Fibroblast of pulmonary artery (primary cell): ENCODE measurements at regions not wholly inside any gene's neighbourhood (a gene's known extent, or its start where the extent isn't known, plus 50 kb on each side); places are given as distances from the start of the nearest gene placed in this dataset.

Source experiments
- DNase-seq: peaks from one replicate; pipeline ENCODE4 v3.0.0-alpha.2; 2010; ENCODE audit warnings: low read depth
- H3K4me3 ChIP-seq: replicated peaks from 2 replicates; pipeline ENCODE4 v1.5.1; 2011; ENCODE audit warnings: low read depth, mild to moderate bottlenecking, control low read depth, low read length, moderate library complexity
- TF ChIP-seq, protein P1 (sequence below): IDR thresholded peaks from 2 replicates; pipeline ENCODE4 v1.5.1; 2011; ENCODE audit warnings: mild to moderate bottlenecking, control low read depth, low read length, inconsistent platforms; ENCODE audit errors: missing control alignments

DNA sequence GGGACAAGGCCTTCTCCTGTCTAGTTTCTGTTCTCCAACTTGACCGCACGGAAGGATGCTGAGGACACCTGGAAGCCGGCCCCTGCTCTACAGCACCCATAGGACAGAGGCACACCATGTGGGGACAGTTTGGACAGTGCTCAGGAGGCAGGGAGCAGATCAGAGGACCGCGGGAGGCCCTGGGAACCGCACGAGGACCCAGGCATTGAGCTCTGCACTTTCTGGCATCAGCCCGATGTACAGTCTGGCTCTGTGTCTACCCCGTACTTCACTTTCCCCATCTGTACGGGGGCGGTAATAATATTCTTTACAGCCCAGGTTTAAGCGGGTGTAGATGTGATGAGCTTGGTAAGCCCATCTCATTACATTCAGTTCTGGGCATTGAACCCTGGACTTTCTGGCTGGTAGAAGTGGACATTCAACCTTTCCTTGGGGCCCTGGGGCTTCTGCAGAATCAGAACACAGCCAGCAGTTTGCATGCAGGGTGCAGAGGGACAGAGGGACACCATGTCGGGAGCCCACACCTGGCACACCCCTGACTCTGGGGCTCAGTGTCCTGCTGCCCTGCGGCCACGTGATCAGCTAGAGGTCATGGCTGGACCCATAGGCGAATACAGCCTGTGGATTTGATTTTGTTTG, 258.7 kb downstream of the SEC14L1 start:
- TF ChIP-seq, protein P1, sequence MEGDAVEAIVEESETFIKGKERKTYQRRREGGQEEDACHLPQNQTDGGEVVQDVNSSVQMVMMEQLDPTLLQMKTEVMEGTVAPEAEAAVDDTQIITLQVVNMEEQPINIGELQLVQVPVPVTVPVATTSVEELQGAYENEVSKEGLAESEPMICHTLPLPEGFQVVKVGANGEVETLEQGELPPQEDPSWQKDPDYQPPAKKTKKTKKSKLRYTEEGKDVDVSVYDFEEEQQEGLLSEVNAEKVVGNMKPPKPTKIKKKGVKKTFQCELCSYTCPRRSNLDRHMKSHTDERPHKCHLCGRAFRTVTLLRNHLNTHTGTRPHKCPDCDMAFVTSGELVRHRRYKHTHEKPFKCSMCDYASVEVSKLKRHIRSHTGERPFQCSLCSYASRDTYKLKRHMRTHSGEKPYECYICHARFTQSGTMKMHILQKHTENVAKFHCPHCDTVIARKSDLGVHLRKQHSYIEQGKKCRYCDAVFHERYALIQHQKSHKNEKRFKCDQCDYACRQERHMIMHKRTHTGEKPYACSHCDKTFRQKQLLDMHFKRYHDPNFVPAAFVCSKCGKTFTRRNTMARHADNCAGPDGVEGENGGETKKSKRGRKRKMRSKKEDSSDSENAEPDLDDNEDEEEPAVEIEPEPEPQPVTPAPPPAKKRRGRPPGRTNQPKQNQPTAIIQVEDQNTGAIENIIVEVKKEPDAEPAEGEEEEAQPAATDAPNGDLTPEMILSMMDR: no peak
- no peak for DNase-seq
- no peak overlapping the region for H3K4me3 ChIP-seq

DNA sequence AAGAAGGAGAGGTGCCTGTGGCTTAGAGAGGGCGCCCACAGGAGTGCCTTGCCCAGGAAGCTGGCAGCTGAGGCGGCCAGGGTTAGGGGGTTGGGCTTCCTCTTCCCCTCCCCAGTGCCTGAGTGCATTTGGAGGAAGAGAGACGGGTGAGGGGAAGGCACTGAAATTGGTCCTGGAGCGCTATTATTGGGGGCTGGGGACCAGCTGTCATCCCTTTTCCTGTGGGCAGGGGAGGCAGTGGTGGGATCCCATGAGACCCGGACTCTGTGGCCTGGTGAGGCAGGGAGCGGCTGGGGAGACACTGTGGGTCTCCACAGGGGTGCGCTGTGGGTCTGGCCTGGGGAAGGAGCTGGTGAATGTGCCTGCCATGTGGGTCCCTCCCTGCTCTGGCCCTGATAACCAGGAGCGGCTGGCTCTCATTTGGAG, 259.7 kb downstream of the SEC14L1 start:
- TF ChIP-seq, protein P1: peak; percentile 35
- H3K4me3 ChIP-seq: no peak overlapping the region
- DNase-seq: no peak

DNA sequence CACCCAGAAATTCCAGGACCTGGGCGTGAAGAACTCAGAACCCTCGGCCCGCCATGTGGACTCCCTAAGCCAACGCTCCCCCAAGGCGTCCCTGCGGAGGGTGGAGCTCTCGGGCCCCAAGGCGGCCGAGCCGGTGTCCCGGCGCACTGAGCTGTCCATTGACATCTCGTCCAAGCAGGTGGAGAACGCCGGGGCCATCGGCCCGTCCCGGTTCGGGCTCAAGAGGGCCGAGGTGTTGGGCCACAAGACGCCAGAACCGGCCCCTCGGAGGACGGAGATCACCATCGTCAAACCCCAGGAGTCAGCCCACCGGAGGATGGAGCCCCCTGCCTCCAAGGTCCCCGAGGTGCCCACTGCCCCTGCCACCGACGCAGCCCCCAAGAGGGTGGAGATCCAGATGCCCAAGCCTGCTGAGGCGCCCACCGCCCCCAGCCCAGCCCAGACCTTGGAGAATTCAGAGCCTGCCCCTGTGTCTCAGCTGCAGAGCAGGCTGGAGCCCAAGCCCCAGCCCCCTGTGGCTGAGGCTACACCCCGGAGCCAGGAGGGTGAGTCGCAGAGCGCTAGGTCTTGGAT, 261.5 kb downstream of the SEC14L1 start:
- TF ChIP-seq, protein P1: no peak
- H3K4me3 ChIP-seq: no peak overlapping the region
- no peak for DNase-seq

DNA sequence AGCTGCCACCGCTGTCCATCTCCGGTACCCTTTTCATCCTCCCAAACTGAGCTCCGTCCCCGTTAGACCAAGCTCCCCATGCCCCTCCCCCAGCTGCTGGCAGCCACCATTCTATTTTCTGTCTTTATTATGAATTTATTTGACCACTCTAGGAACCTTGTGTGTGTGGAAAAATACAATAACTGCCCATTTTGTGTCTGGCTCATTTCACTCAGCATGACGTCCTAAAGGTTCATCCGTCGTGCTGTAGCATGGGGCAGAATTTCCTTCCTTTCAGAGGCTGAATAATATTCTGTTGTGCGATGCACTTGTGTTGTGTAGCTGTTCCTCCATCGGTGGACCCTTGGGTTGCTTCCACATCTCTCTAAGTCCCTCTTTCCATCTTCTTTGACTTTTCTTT, 263.1 kb downstream of the SEC14L1 start:
- H3K4me3 ChIP-seq: no peak overlapping the region
- TF ChIP-seq, protein P1: no peak
- DNase-seq: no peak

DNA sequence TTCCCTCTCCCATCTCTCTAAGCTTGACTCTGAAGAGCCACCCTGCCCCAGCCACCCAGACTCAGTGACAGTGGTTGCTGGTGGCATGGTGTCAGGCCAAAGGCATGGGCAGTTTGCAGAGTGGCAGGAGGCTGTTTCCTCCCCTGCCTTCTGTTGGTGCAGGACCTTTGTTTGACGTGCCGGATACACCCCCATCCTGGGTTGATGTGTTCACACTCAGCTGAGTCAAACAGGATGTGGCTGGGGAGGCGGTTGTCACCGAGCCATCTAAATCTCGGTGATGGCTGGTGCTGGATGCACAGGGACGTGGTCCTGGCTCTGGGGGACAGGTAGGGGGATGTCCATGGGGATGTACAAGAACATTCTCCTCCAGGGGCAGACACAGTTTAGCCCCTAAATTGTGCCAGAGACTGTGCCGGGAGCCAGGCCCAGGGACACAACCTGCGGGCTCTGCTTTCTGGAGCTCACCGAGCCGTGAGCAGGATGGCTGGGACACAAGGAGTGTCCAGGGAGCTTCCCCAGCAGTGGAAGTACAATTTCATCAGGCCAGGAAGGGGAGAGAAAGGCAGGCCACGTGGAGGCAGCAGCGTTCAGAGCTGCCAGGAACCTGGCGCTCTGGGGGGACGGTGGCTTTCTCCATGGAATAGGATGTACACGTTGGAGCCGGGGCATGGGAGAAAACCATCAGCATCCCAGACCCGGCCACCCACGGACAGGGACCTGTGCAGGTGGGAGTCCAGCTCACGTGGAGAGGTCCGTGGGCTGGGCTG, 264.2 kb downstream of the SEC14L1 start:
- DNase-seq: peak; percentile 69
- TF ChIP-seq, protein P1: no peak
- H3K4me3 ChIP-seq: no peak overlapping the region

DNA sequence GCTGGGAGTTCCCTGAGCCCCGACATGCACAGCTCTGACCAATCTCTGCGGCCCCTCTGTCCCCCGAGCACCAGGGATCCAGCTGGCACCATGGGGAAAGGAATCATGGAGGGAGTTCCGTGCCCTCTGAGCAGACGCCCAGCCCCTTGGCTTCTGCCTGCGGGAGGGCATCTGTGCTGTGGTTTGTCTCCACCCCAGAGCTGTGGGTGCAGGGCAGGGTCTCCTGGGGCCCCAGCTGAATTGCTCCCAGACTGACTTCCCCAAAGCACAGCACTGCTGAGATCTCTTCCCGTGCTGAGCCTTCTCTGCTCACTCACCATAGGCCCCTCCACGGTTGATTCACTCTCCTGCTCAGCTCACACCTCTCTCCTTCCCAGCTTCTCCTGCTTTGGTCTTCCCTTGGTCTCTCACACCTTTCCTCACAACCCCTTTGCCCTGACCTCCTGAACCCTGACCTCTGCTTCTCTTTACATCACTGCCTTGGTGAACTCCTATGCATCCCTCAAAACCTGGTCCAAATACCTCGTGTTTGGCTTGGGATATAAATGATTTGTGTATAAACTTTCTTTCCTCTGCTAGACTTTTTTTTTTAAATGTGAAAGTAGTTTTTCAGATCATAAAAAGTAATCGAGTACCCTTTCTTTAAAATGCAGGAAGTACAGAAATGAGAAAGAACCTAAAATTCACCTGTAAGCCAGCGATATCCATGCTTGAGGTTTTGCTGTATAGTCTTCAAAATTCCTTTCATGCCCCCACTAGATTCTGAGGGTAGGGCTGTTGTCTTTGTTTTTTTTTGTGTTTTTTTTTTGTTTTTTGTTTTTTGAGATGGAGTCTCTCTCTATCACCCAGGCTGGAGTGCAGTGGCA, 265.3 kb downstream of the SEC14L1 start:
- no peak overlapping the region for H3K4me3 ChIP-seq
- no peak for DNase-seq
- TF ChIP-seq, protein P1: no peak
